Activated naive CD8-positive, alpha-beta T cell treated with anti-CD3 and anti-CD28 coated beads, Interleukin-2, amount 50 U/mL, for 24 hours (primary cell): ENCODE measurements at regions not wholly inside any gene's neighbourhood (a gene's known extent, or its start where the extent isn't known, plus 50 kb on each side); places are given as distances from the start of the nearest gene placed in this dataset.
"Not testable (repeated sequence)": the region's sequence is repeated elsewhere in the genome, so short reads cannot be mapped to it uniquely, and the experiment has no call there.

Experiments used
- ATAC-seq: fragments of 150-1000 bp; cut with Tn5 transposase; one replicate; pipeline ENCODE4 v1.10.0; 2021
- DNase-seq: peaks from one replicate; pipeline ENCODE4 v3.0.0; 2021
- H3K27ac Mint-ChIP-seq: one replicate; pipeline ENCODE4 v1.8.0; 2021; ENCODE audit warnings: mild to moderate bottlenecking, mixed read lengths
- H3K27me3 Mint-ChIP-seq: one replicate; pipeline ENCODE4 v1.8.0; 2021; ENCODE audit warnings: mixed read lengths
- H3K36me3 Mint-ChIP-seq: one replicate; pipeline ENCODE4 v1.8.0; 2021; ENCODE audit warnings: low read depth, mixed read lengths
- H3K4me1 Mint-ChIP-seq: one replicate; pipeline ENCODE4 v1.8.0; 2021; ENCODE audit warnings: mixed read lengths
- H3K4me3 Mint-ChIP-seq: one replicate; pipeline ENCODE4 v1.8.0; 2021; ENCODE audit warnings: mild to moderate bottlenecking, moderate library complexity, mixed read lengths
- H3K9me3 Mint-ChIP-seq: one replicate; pipeline ENCODE4 v1.8.0; 2021; ENCODE audit warnings: mixed read lengths

- DNase-seq (no peak), ATAC-seq (no peak)
- H3K27ac Mint-ChIP-seq = no peak overlapping the region
- no peaks in the 10 kb centered on the region for H3K36me3 Mint-ChIP-seq
- no peak overlapping the region for H3K4me3 Mint-ChIP-seq
- peaks cover 2% of the 10 kb centered on the region for H3K27me3 Mint-ChIP-seq
- H3K4me1 Mint-ChIP-seq = no peaks in the 10 kb centered on the region
- H3K9me3 Mint-ChIP-seq = peaks cover 5% of the 10 kb centered on the region
Measured at GRCh38 chr6:140182821-140183220, 808.4 kb upstream of the CITED2 start.

GRCh38 chr6:140181876-140182275, 807.4 kb upstream of the CITED2 start:
- Mint-ChIP-seq H3K27me3 (peaks cover under 1% of the 10 kb centered on the region), H3K27ac (no peak overlapping the region), H3K4me1 (no peaks in the 10 kb centered on the region), H3K36me3 (no peaks in the 10 kb centered on the region), H3K4me3 (no peak overlapping the region), H3K9me3 (peaks cover 3% of the 10 kb centered on the region)
- DNase-seq (no peak), ATAC-seq (no peak)

GRCh38 chr6:140180306-140180705, 805.9 kb upstream of the CITED2 start:
- Mint-ChIP-seq H3K27me3 (no peaks in the 10 kb centered on the region), H3K9me3 (no peaks in the 10 kb centered on the region), H3K4me3 (no peak overlapping the region), H3K4me1 (no peaks in the 10 kb centered on the region), H3K27ac (no peak overlapping the region), H3K36me3 (no peaks in the 10 kb centered on the region)
- DNase-seq (no peak), ATAC-seq (no peak)

- H3K9me3 Mint-ChIP-seq = no peaks in the 10 kb centered on the region
- no peak for ATAC-seq
- no peak for DNase-seq
- no peaks in the 10 kb centered on the region for H3K36me3 Mint-ChIP-seq
- no peaks in the 10 kb centered on the region for H3K27me3 Mint-ChIP-seq
- H3K4me3 Mint-ChIP-seq = no peak overlapping the region
- no peaks in the 10 kb centered on the region for H3K4me1 Mint-ChIP-seq
- H3K27ac Mint-ChIP-seq = no peak overlapping the region
Measured at GRCh38 chr6:140178935-140179334, 804.5 kb upstream of the CITED2 start.

GRCh38 chr6:140178520-140178919, 804.1 kb upstream of the CITED2 start:
- Mint-ChIP-seq H3K4me1 (no peaks in the 10 kb centered on the region), H3K4me3 (no peak overlapping the region), H3K27ac (no peak overlapping the region)

GRCh38 chr6:140176306-140176705, 801.9 kb upstream of the CITED2 start:
- peaks cover 9% of the 10 kb centered on the region for H3K9me3 Mint-ChIP-seq
- H3K4me1 Mint-ChIP-seq = no peaks in the 10 kb centered on the region
- DNase-seq (no peak), ATAC-seq (no peak)
- H3K27me3 Mint-ChIP-seq = no peaks in the 10 kb centered on the region
- no peak overlapping the region for H3K27ac Mint-ChIP-seq
- no peaks in the 10 kb centered on the region for H3K36me3 Mint-ChIP-seq
- H3K4me3 Mint-ChIP-seq = no peak overlapping the region

More at GRCh38 chr6:140178520-140178919, 804.1 kb upstream of the CITED2 start:
- Mint-ChIP-seq H3K9me3 (no peaks in the 10 kb centered on the region), H3K27me3 (no peaks in the 10 kb centered on the region), H3K36me3 (no peaks in the 10 kb centered on the region)
- no peak for ATAC-seq
- DNase-seq = no peak

GRCh38 chr6:140175486-140175885, 801.0 kb upstream of the CITED2 start:
- no peak overlapping the region for H3K27ac Mint-ChIP-seq
- no peaks in the 10 kb centered on the region for H3K27me3 Mint-ChIP-seq
- H3K9me3 Mint-ChIP-seq = peaks cover 9% of the 10 kb centered on the region
- H3K4me3 Mint-ChIP-seq = no peak overlapping the region
- ATAC-seq = no peak
- no peaks in the 10 kb centered on the region for H3K4me1 Mint-ChIP-seq
- no peaks in the 10 kb centered on the region for H3K36me3 Mint-ChIP-seq
- no peak for DNase-seq

- Mint-ChIP-seq H3K9me3 (peaks cover 9% of the 10 kb centered on the region), H3K4me1 (no peaks in the 10 kb centered on the region), H3K27ac (no peak overlapping the region), H3K27me3 (no peaks in the 10 kb centered on the region), H3K4me3 (no peak overlapping the region), H3K36me3 (no peaks in the 10 kb centered on the region)
- ATAC-seq (no peak), DNase-seq (no peak)
Measured at GRCh38 chr6:140174524-140174923, 800.1 kb upstream of the CITED2 start.

GRCh38 chr6:140168365-140168764, 793.9 kb upstream of the CITED2 start:
- Mint-ChIP-seq H3K4me1 (no peaks in the 10 kb centered on the region), H3K27me3 (no peaks in the 10 kb centered on the region), H3K36me3 (no peaks in the 10 kb centered on the region), H3K27ac (no peak overlapping the region), H3K4me3 (no peak overlapping the region), H3K9me3 (peaks cover 9% of the 10 kb centered on the region)
- DNase-seq (no peak), ATAC-seq (no peak)

GRCh38 chr6:140160909-140161308, 786.5 kb upstream of the CITED2 start:
- H3K27me3 Mint-ChIP-seq = peaks cover 4% of the 10 kb centered on the region
- DNase-seq = no peak
- H3K4me1 Mint-ChIP-seq = no peaks in the 10 kb centered on the region
- H3K4me3 Mint-ChIP-seq = no peak overlapping the region
- no peaks in the 10 kb centered on the region for H3K9me3 Mint-ChIP-seq
- no peak for ATAC-seq
- H3K27ac Mint-ChIP-seq = no peak overlapping the region
- H3K36me3 Mint-ChIP-seq = no peaks in the 10 kb centered on the region

GRCh38 chr6:140160494-140160893, 786.0 kb upstream of the CITED2 start:
- ATAC-seq (no peak), DNase-seq (no peak)
- no peak overlapping the region for H3K27ac Mint-ChIP-seq
- H3K9me3 Mint-ChIP-seq = no peaks in the 10 kb centered on the region
- H3K4me3 Mint-ChIP-seq = no peak overlapping the region
- H3K4me1 Mint-ChIP-seq = no peaks in the 10 kb centered on the region
- peaks cover 4% of the 10 kb centered on the region for H3K27me3 Mint-ChIP-seq
- H3K36me3 Mint-ChIP-seq = no peaks in the 10 kb centered on the region

- Mint-ChIP-seq H3K27ac (no peak overlapping the region), H3K36me3 (no peaks in the 10 kb centered on the region), H3K9me3 (no peaks in the 10 kb centered on the region), H3K27me3 (peaks cover 4% of the 10 kb centered on the region), H3K4me1 (no peaks in the 10 kb centered on the region), H3K4me3 (no peak overlapping the region)
- ATAC-seq = no peak
- no peak for DNase-seq
Measured at GRCh38 chr6:140156131-140156530, 781.7 kb upstream of the CITED2 start.

- Mint-ChIP-seq H3K27me3 (peaks cover 4% of the 10 kb centered on the region), H3K4me3 (no peak overlapping the region), H3K36me3 (no peaks in the 10 kb centered on the region), H3K27ac (no peak overlapping the region), H3K4me1 (no peaks in the 10 kb centered on the region), H3K9me3 (no peaks in the 10 kb centered on the region)
- DNase-seq (no peak), ATAC-seq (no peak)
Measured at GRCh38 chr6:140155451-140156126, 781.1 kb upstream of the CITED2 start.

GRCh38 chr6:140153703-140154102, 779.3 kb upstream of the CITED2 start:
- no peaks in the 10 kb centered on the region for H3K4me1 Mint-ChIP-seq
- peaks cover 4% of the 10 kb centered on the region for H3K27me3 Mint-ChIP-seq

GRCh38 chr6:140147825-140148814, 773.7 kb upstream of the CITED2 start:
- DNase-seq, H3K27ac Mint-ChIP-seq, H3K27me3 Mint-ChIP-seq, H3K4me1 Mint-ChIP-seq, H3K9me3 Mint-ChIP-seq, H3K4me3 Mint-ChIP-seq, ATAC-seq, H3K36me3 Mint-ChIP-seq: not testable (repeated sequence)

More at GRCh38 chr6:140153703-140154102, 779.3 kb upstream of the CITED2 start:
- no peaks in the 10 kb centered on the region for H3K9me3 Mint-ChIP-seq
- no peaks in the 10 kb centered on the region for H3K36me3 Mint-ChIP-seq
- DNase-seq = no peak
- H3K4me3 Mint-ChIP-seq = no peak overlapping the region
- no peak overlapping the region for H3K27ac Mint-ChIP-seq
- ATAC-seq = no peak
